ENCODE measurements at regions not wholly inside any gene's neighbourhood (a gene's known extent, or its start where the extent isn't known, plus 50 kb on each side); places are given as distances from the start of the nearest gene placed in this dataset.
"Not testable (repeated sequence)": the region's sequence is repeated elsewhere in the genome, so short reads cannot be mapped to it uniquely, and the experiment has no call there.

- not testable (repeated sequence) for TF ChIP-seq CTCF (IDR thresholded peaks at IDR 0.05 in 4 of 5, conservative IDR thresholded peaks at IDR 0.05 in 1 of 5); POLR2A (IDR thresholded peaks at IDR 0.05)
Observed at GRCh38 chr7:150003973-150004372, 130.2 kb downstream of the ATP6V0E2 start.
